Osteocyte (in vitro differentiated cells): ENCODE measurements at regions not wholly inside any gene's neighbourhood (a gene's known extent, or its start where the extent isn't known, plus 50 kb on each side); places are given as distances from the start of the nearest gene placed in this dataset.

Experiments used
- DNase-seq: peaks from one replicate; pipeline ENCODE4 v3.0.0; 2021; ENCODE audit warnings: mixed read lengths; ENCODE audit not compliant: unreplicated experiment; ENCODE audit errors: extremely low spot score
- H3K27ac Mint-ChIP-seq: one replicate; pipeline ENCODE4 v1.8.0; 2021; ENCODE audit warnings: mild to moderate bottlenecking, mixed read lengths; ENCODE audit not compliant: unreplicated experiment
- H3K27me3 Mint-ChIP-seq: one replicate; pipeline ENCODE4 v1.8.0; 2021; ENCODE audit warnings: mixed read lengths; ENCODE audit not compliant: unreplicated experiment
- H3K36me3 Mint-ChIP-seq: one replicate; pipeline ENCODE4 v1.8.0; 2021; ENCODE audit warnings: mixed read lengths; ENCODE audit not compliant: unreplicated experiment
- H3K4me1 Mint-ChIP-seq: one replicate; pipeline ENCODE4 v1.8.0; 2021; ENCODE audit warnings: mixed read lengths; ENCODE audit not compliant: unreplicated experiment
- H3K4me3 Mint-ChIP-seq: one replicate; pipeline ENCODE4 v1.8.0; 2021; ENCODE audit warnings: mild to moderate bottlenecking, moderate library complexity, mixed read lengths; ENCODE audit not compliant: unreplicated experiment
- H3K9me3 Mint-ChIP-seq: one replicate; pipeline ENCODE4 v1.8.0; 2021; ENCODE audit warnings: mixed read lengths; ENCODE audit not compliant: unreplicated experiment
- TF ChIP-seq, protein P1 (sequence below): fragments of 200-600 bp; sonication (generic); IDR thresholded peaks from 2 replicates; pipeline ENCODE4 v1.5.0; 2021; ENCODE audit warnings: antibody characterized with exemption, mild to moderate bottlenecking, moderate library complexity

DNA sequence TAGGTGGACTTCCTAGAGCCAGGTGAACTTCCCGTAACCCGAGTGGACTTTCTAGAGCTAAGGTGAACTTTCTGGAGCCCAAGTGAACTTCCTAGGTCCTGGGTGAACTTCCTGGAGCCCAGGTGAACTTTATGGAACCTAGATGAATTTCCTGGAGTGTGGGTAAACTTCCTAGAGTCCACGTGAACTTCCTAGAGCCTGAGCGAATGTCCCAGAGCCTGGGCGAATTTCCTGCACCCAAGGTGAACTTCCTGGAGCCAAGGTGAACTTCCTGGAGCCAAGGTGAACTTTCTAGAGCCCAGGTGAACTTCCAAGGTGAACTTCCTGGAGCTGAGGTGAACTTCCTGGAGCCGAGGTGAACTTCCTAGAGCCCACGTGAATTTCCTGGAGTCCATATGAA, 70.0 kb downstream of the RTP5 start:
- Mint-ChIP-seq H3K9me3 (peaks cover 18% of the 10 kb centered on the region), H3K4me3 (no peak overlapping the region)

GRCh38 chr2:241940329-241940728, 70.8 kb downstream of the RTP5 start:
- TF ChIP-seq, protein P1, sequence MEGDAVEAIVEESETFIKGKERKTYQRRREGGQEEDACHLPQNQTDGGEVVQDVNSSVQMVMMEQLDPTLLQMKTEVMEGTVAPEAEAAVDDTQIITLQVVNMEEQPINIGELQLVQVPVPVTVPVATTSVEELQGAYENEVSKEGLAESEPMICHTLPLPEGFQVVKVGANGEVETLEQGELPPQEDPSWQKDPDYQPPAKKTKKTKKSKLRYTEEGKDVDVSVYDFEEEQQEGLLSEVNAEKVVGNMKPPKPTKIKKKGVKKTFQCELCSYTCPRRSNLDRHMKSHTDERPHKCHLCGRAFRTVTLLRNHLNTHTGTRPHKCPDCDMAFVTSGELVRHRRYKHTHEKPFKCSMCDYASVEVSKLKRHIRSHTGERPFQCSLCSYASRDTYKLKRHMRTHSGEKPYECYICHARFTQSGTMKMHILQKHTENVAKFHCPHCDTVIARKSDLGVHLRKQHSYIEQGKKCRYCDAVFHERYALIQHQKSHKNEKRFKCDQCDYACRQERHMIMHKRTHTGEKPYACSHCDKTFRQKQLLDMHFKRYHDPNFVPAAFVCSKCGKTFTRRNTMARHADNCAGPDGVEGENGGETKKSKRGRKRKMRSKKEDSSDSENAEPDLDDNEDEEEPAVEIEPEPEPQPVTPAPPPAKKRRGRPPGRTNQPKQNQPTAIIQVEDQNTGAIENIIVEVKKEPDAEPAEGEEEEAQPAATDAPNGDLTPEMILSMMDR, result peak; percentile 21
- Mint-ChIP-seq H3K4me1 (no peaks in the 10 kb centered on the region), H3K4me3 (no peak overlapping the region), H3K27me3 (no peaks in the 10 kb centered on the region), H3K9me3 (peaks cover 18% of the 10 kb centered on the region), H3K36me3 (peaks cover 3% of the 10 kb centered on the region), H3K27ac (no peak overlapping the region)
- DNase-seq, result peak; percentile 10

More for the DNA sequence above, 70.0 kb downstream of the RTP5 start:
- Mint-ChIP-seq H3K27ac (no peak overlapping the region), H3K36me3 (peaks cover 3% of the 10 kb centered on the region), H3K4me1 (no peaks in the 10 kb centered on the region), H3K27me3 (no peaks in the 10 kb centered on the region)
- DNase-seq, result peak; percentile 42
- TF ChIP-seq, protein P1, result no peak

- Mint-ChIP-seq H3K4me1 (no peaks in the 10 kb centered on the region), H3K27ac (no peak overlapping the region), H3K36me3 (no peaks in the 10 kb centered on the region), H3K9me3 (peaks cover 10% of the 10 kb centered on the region), H3K27me3 (no peaks in the 10 kb centered on the region), H3K4me3 (no peak overlapping the region)
- TF ChIP-seq, protein P1, result no peak
- DNase-seq, result peak; percentile 77
Observed at GRCh38 chr2:241941691-241942301, 72.3 kb downstream of the RTP5 start.

DNA sequence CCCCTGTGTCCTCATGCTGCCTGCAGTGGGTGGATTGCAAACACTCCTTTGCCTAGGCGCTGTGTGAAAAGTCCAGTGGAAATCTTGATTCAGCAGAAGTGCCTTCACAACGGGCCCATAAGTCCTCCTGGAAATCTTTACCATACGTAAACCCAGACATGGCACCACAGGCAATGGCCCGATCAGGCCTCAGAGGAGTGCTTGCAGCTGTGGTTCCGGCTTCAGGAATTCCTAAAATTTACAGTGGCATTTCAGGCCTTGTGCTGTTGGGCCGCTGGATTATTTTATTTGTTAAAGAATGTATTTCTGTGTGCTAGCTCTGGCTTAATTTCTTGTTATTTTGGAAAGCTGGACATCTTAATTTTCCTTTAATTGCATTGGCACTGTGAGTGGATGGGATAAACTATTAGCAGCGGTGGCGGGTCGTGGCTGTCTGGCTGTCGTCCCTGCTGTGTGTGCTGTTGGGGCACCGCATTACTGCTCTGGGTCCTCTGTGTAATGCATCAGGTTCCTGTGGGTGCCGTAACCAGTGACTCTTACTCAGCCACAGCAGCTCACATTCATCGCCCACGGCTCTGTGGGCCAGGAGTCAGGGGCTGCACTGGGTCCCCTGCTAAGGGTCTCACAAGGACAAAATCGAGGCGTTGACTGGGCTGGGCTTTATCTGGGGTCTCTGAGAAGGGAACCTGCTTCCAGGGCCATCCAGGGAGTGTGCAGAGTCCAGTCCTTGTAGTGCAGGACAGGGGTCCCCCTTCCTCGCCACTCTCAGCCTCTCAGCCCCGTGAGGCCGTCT, 73.1 kb downstream of the RTP5 start:
- H3K9me3 Mint-ChIP-seq, result peaks cover 10% of the 10 kb centered on the region
- no peaks in the 10 kb centered on the region for H3K27me3 Mint-ChIP-seq
- peak; percentile 46 for DNase-seq
- TF ChIP-seq, protein P1, result no peak
- no peaks in the 10 kb centered on the region for H3K4me1 Mint-ChIP-seq
- no peak overlapping the region for H3K4me3 Mint-ChIP-seq
- no peak overlapping the region for H3K27ac Mint-ChIP-seq
- no peaks in the 10 kb centered on the region for H3K36me3 Mint-ChIP-seq

DNA sequence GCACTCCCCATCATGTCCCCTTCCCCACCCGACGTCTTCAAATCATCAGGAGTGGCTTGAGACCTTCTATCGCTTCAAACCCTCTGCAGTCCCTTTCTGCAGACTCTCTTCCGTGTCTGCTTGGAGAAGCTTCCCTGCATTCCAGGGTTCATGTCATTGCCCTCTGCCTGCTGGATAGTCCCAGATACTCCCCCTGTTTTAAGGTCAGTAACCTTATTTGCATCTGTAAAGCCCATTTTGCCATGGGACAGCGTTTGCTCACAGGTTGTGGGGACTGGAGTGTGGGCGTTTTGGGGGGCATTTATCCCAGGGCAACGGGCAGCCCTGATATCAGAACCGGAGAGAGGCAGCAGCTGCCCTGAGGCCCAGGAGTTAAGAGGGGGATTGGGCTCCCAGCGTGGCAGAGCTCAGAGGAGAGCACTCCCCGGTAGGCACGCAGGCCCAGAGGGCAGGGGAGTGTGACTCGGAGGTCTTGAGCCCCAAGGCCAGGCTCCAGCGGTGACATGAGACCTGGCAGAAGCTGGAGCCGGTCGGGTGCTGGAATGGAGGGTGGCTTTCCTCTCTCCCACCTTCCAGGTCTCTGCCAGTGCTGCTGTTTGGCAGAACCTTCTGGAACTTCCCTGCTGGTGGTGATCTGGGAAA, 73.8 kb downstream of the RTP5 start:
- H3K9me3 Mint-ChIP-seq, result peaks cover 10% of the 10 kb centered on the region
- H3K27ac Mint-ChIP-seq, result no peak overlapping the region
- no peaks in the 10 kb centered on the region for H3K27me3 Mint-ChIP-seq
- DNase-seq, result no peak
- no peak overlapping the region for H3K4me3 Mint-ChIP-seq
- H3K36me3 Mint-ChIP-seq, result no peaks in the 10 kb centered on the region
- TF ChIP-seq, protein P1, result no peak
- no peaks in the 10 kb centered on the region for H3K4me1 Mint-ChIP-seq
